ENCODE measurements at regions not wholly inside any gene's neighbourhood (a gene's known extent, or its start where the extent isn't known, plus 50 kb on each side); places are given as distances from the start of the nearest gene placed in this dataset.

DNA sequence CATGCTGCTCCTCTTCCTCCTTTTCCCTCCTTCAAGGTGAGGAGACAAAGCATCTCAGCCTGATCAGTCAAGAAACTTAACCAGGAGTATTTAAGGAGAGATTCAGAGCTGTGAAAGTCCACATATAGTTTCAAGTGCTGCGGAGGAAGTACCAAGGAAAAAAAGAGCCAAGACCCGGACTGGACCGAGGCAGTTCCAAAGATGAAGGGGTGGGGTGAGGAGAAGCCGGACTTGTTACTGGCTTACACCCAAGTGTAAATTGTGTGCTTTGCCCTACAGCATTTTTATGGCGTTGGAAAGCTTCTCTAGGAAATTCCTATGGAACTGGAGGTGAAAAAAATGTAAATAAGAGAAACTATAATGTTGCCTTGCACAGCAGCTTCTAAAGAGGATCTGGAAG, 263.1 kb downstream of the GRIN2B start:
- TF ChIP-seq, protein P1, sequence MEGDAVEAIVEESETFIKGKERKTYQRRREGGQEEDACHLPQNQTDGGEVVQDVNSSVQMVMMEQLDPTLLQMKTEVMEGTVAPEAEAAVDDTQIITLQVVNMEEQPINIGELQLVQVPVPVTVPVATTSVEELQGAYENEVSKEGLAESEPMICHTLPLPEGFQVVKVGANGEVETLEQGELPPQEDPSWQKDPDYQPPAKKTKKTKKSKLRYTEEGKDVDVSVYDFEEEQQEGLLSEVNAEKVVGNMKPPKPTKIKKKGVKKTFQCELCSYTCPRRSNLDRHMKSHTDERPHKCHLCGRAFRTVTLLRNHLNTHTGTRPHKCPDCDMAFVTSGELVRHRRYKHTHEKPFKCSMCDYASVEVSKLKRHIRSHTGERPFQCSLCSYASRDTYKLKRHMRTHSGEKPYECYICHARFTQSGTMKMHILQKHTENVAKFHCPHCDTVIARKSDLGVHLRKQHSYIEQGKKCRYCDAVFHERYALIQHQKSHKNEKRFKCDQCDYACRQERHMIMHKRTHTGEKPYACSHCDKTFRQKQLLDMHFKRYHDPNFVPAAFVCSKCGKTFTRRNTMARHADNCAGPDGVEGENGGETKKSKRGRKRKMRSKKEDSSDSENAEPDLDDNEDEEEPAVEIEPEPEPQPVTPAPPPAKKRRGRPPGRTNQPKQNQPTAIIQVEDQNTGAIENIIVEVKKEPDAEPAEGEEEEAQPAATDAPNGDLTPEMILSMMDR (IDR thresholded peaks at IDR 0.05; ENCODE audit: low read depth, low read length, missing input control): no peak
- TF ChIP-seq, protein P2, sequence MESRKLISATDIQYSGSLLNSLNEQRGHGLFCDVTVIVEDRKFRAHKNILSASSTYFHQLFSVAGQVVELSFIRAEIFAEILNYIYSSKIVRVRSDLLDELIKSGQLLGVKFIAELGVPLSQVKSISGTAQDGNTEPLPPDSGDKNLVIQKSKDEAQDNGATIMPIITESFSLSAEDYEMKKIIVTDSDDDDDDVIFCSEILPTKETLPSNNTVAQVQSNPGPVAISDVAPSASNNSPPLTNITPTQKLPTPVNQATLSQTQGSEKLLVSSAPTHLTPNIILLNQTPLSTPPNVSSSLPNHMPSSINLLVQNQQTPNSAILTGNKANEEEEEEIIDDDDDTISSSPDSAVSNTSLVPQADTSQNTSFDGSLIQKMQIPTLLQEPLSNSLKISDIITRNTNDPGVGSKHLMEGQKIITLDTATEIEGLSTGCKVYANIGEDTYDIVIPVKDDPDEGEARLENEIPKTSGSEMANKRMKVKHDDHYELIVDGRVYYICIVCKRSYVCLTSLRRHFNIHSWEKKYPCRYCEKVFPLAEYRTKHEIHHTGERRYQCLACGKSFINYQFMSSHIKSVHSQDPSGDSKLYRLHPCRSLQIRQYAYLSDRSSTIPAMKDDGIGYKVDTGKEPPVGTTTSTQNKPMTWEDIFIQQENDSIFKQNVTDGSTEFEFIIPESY (IDR thresholded peaks at IDR 0.05): no peak
- TF ChIP-seq SP1 (IDR thresholded peaks at IDR 0.05): no peak
- TF ChIP-seq FOXA1 (IDR thresholded peaks at IDR 0.05): no peak
- TF ChIP-seq, protein P3, sequence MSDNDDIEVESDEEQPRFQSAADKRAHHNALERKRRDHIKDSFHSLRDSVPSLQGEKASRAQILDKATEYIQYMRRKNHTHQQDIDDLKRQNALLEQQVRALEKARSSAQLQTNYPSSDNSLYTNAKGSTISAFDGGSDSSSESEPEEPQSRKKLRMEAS (IDR thresholded peaks at IDR 0.05): no peak
- TF ChIP-seq HNF4G (IDR thresholded peaks at IDR 0.05): no peak
- TF ChIP-seq, protein P4, sequence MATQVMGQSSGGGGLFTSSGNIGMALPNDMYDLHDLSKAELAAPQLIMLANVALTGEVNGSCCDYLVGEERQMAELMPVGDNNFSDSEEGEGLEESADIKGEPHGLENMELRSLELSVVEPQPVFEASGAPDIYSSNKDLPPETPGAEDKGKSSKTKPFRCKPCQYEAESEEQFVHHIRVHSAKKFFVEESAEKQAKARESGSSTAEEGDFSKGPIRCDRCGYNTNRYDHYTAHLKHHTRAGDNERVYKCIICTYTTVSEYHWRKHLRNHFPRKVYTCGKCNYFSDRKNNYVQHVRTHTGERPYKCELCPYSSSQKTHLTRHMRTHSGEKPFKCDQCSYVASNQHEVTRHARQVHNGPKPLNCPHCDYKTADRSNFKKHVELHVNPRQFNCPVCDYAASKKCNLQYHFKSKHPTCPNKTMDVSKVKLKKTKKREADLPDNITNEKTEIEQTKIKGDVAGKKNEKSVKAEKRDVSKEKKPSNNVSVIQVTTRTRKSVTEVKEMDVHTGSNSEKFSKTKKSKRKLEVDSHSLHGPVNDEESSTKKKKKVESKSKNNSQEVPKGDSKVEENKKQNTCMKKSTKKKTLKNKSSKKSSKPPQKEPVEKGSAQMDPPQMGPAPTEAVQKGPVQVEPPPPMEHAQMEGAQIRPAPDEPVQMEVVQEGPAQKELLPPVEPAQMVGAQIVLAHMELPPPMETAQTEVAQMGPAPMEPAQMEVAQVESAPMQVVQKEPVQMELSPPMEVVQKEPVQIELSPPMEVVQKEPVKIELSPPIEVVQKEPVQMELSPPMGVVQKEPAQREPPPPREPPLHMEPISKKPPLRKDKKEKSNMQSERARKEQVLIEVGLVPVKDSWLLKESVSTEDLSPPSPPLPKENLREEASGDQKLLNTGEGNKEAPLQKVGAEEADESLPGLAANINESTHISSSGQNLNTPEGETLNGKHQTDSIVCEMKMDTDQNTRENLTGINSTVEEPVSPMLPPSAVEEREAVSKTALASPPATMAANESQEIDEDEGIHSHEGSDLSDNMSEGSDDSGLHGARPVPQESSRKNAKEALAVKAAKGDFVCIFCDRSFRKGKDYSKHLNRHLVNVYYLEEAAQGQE (IDR thresholded peaks at IDR 0.05): no peak
- TF ChIP-seq JUND (IDR thresholded peaks at IDR 0.05): no peak
- no peak for TF ChIP-seq YY1 (IDR thresholded peaks at IDR 0.05)
- no peak for TF ChIP-seq RAD21 (IDR thresholded peaks at IDR 0.05)
- TF ChIP-seq, protein P5, sequence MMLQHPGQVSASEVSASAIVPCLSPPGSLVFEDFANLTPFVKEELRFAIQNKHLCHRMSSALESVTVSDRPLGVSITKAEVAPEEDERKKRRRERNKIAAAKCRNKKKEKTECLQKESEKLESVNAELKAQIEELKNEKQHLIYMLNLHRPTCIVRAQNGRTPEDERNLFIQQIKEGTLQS (IDR thresholded peaks at IDR 0.05): no peak
- no peak for TF ChIP-seq TAF1 (conservative IDR thresholded peaks at IDR 0.05)
- no peak for TF ChIP-seq GABPA (IDR thresholded peaks at IDR 0.05 in 1 of 2, conservative IDR thresholded peaks at IDR 0.05 in 1 of 2)

All from liver (tissue), 3 donors.